HG02642 (cell line): ENCODE measurements at regions not wholly inside any gene's neighbourhood (a gene's known extent, or its start where the extent isn't known, plus 50 kb on each side); places are given as distances from the start of the nearest gene placed in this dataset.

ENCODE experiments used
- ATAC-seq: cut with Tn5 transposase; IDR thresholded peaks from one replicate; pipeline ENCODE4 v1.9.1; 2021; ENCODE audit warnings: mild to moderate bottlenecking; ENCODE audit not compliant: unreplicated experiment, poor library complexity

GRCh38 chr1:79323239-79324025 is 316.9 kb upstream of the ADGRL4 start:
- no peak for ATAC-seq

GRCh38 chr1:79322511-79323027 is 316.0 kb upstream of the ADGRL4 start:
- no peak for ATAC-seq

GRCh38 chr1:79312438-79312837 is 305.9 kb upstream of the ADGRL4 start:
- ATAC-seq: no peak

GRCh38 chr1:79310609-79311008 is 304.1 kb upstream of the ADGRL4 start:
- ATAC-seq: no peak

- no peak for ATAC-seq
These were observed 297.6 kb upstream of the ADGRL4 start for GRCh38 chr1:79304131-79304530.

- no peak for ATAC-seq
These were observed 296.5 kb upstream of the ADGRL4 start for GRCh38 chr1:79303040-79303439.

GRCh38 chr1:79302380-79302930 is 295.9 kb upstream of the ADGRL4 start:
- no peak for ATAC-seq

GRCh38 chr1:79295967-79296366 is 289.4 kb upstream of the ADGRL4 start:
- ATAC-seq: no peak

GRCh38 chr1:79293611-79294010 is 287.1 kb upstream of the ADGRL4 start:
- no peak for ATAC-seq

GRCh38 chr1:79290927-79291474 is 284.5 kb upstream of the ADGRL4 start:
- ATAC-seq: no peak

- ATAC-seq: no peak
These were observed 281.5 kb upstream of the ADGRL4 start for GRCh38 chr1:79287982-79288381.

GRCh38 chr1:79285667-79286066 is 279.1 kb upstream of the ADGRL4 start:
- no peak for ATAC-seq

GRCh38 chr1:79283451-79283850 is 276.9 kb upstream of the ADGRL4 start:
- ATAC-seq: no peak

GRCh38 chr1:79281442-79281841 is 274.9 kb upstream of the ADGRL4 start:
- ATAC-seq: no peak

- no peak for ATAC-seq
These were observed 265.2 kb upstream of the ADGRL4 start for GRCh38 chr1:79271759-79272158.

GRCh38 chr1:79264975-79265818 is 258.7 kb upstream of the ADGRL4 start:
- no peak for ATAC-seq

- ATAC-seq: no peak
These were observed 257.8 kb upstream of the ADGRL4 start for GRCh38 chr1:79264285-79264684.

- no peak for ATAC-seq
These were observed 256.3 kb upstream of the ADGRL4 start for GRCh38 chr1:79262745-79263258.

GRCh38 chr1:79259390-79260336 is 253.1 kb upstream of the ADGRL4 start:
- no peak for ATAC-seq
